NCI-H1092 treated with DMSO at 0.1 percent for 48 hours (cell line): ENCODE measurements at regions not wholly inside any gene's neighbourhood (a gene's known extent, or its start where the extent isn't known, plus 50 kb on each side); places are given as distances from the start of the nearest gene placed in this dataset.
"Not testable (repeated sequence)": the region's sequence is repeated elsewhere in the genome, so short reads cannot be mapped to it uniquely, and the experiment has no call there.

Experiments
- DNase-seq: peaks from one replicate; lab custom pipeline; 2025; lab: John Stamatoyannopoulos, UW

GRCh38 chr5:28400076-28400475 is 1361.7 kb upstream of the CDH9 start:
- no peak for DNase-seq

- DNase-seq: no peak
Observed at GRCh38 chr5:28399211-28399610, 1360.8 kb upstream of the CDH9 start.

- DNase-seq: no peak
Observed at GRCh38 chr5:28398185-28398584, 1359.8 kb upstream of the CDH9 start.

- no peak for DNase-seq
Observed at GRCh38 chr5:28397502-28397941, 1359.1 kb upstream of the CDH9 start.

- no peak for DNase-seq
Observed at GRCh38 chr5:28391277-28391676, 1352.9 kb upstream of the CDH9 start.

- DNase-seq: no peak
Observed at GRCh38 chr5:28390341-28390740, 1352.0 kb upstream of the CDH9 start.

- not testable (repeated sequence) for DNase-seq
Observed at GRCh38 chr5:28389727-28390126, 1351.3 kb upstream of the CDH9 start.

GRCh38 chr5:28388428-28388827 is 1350.0 kb upstream of the CDH9 start:
- no peak for DNase-seq

GRCh38 chr5:28386712-28387111 is 1348.3 kb upstream of the CDH9 start:
- no peak for DNase-seq

GRCh38 chr5:28380167-28380566 is 1341.8 kb upstream of the CDH9 start:
- no peak for DNase-seq

- DNase-seq: no peak
Observed at GRCh38 chr5:28374492-28374967, 1336.1 kb upstream of the CDH9 start.

- DNase-seq: no peak
Observed at GRCh38 chr5:28370896-28371295, 1332.5 kb upstream of the CDH9 start.

GRCh38 chr5:28369418-28369817 is 1331.0 kb upstream of the CDH9 start:
- DNase-seq: no peak

- DNase-seq: no peak
Observed at GRCh38 chr5:28355831-28356230, 1317.4 kb upstream of the CDH9 start.

GRCh38 chr5:28346696-28347095 is 1308.3 kb upstream of the CDH9 start:
- no peak for DNase-seq

- peak; percentile 50 for DNase-seq
Observed at GRCh38 chr5:28344836-28345433, 1306.5 kb upstream of the CDH9 start.

GRCh38 chr5:28329176-28329575 is 1290.8 kb upstream of the CDH9 start:
- DNase-seq: no peak

- no peak for DNase-seq
Observed at GRCh38 chr5:28328681-28329080, 1290.3 kb upstream of the CDH9 start.

GRCh38 chr5:28324174-28324573 is 1285.8 kb upstream of the CDH9 start:
- DNase-seq: no peak

- DNase-seq: no peak
Observed at GRCh38 chr5:28313953-28314352, 1275.6 kb upstream of the CDH9 start.

GRCh38 chr5:28313321-28313951 is 1275.0 kb upstream of the CDH9 start:
- no peak for DNase-seq

- no peak for DNase-seq
Observed at GRCh38 chr5:28310696-28311095, 1272.3 kb upstream of the CDH9 start.

- DNase-seq: no peak
Observed at GRCh38 chr5:28305891-28306290, 1267.5 kb upstream of the CDH9 start.

GRCh38 chr5:28301712-28302111 is 1263.3 kb upstream of the CDH9 start:
- no peak for DNase-seq
